Activated CD8-positive, alpha-beta memory T cell treated with anti-CD3 and anti-CD28 coated beads, Interleukin-2, amount 50 U/mL, for 24 hours (primary cell): ENCODE measurements at regions not wholly inside any gene's neighbourhood (a gene's known extent, or its start where the extent isn't known, plus 50 kb on each side); places are given as distances from the start of the nearest gene placed in this dataset.
"Not testable (repeated sequence)": the region's sequence is repeated elsewhere in the genome, so short reads cannot be mapped to it uniquely, and the experiment has no call there.

ENCODE experiments used
- DNase-seq: peaks from one replicate; pipeline ENCODE4 v3.0.0-alpha.2; 2020; ENCODE audit errors: extremely low read depth

GRCh38 chr2:8139668-8140200 lies 542.1 kb upstream of the ID2 start:
- no peak for DNase-seq

GRCh38 chr2:8141079-8141707 lies 540.7 kb upstream of the ID2 start:
- DNase-seq: no peak

GRCh38 chr2:8141780-8142179 lies 540.1 kb upstream of the ID2 start:
- DNase-seq: no peak

GRCh38 chr2:8142461-8142860 lies 539.4 kb upstream of the ID2 start:
- DNase-seq: no peak

- no peak for DNase-seq
These were observed 537.7 kb upstream of the ID2 start for GRCh38 chr2:8144131-8144631.

- DNase-seq: no peak
These were observed 537.1 kb upstream of the ID2 start for GRCh38 chr2:8144785-8145184.

- not testable (repeated sequence) for DNase-seq
These were observed 536.5 kb upstream of the ID2 start for GRCh38 chr2:8145375-8145774.

- no peak for DNase-seq
These were observed 535.5 kb upstream of the ID2 start for GRCh38 chr2:8146132-8147005.

- no peak for DNase-seq
These were observed 533.4 kb upstream of the ID2 start for GRCh38 chr2:8148260-8149006.

- DNase-seq: no peak
These were observed 532.9 kb upstream of the ID2 start for GRCh38 chr2:8149007-8149405.

- no peak for DNase-seq
These were observed 531.8 kb upstream of the ID2 start for GRCh38 chr2:8149985-8150539.

GRCh38 chr2:8151888-8152287 lies 530.0 kb upstream of the ID2 start:
- no peak for DNase-seq

GRCh38 chr2:8152392-8153257 lies 529.2 kb upstream of the ID2 start:
- no peak for DNase-seq

GRCh38 chr2:8153258-8153718 lies 528.6 kb upstream of the ID2 start:
- no peak for DNase-seq

- no peak for DNase-seq
These were observed 527.6 kb upstream of the ID2 start for GRCh38 chr2:8154270-8154669.

- DNase-seq: no peak
These were observed 526.9 kb upstream of the ID2 start for GRCh38 chr2:8154936-8155335.

- no peak for DNase-seq
These were observed 524.0 kb upstream of the ID2 start for GRCh38 chr2:8157621-8158430.

GRCh38 chr2:8158711-8159110 lies 523.1 kb upstream of the ID2 start:
- no peak for DNase-seq

GRCh38 chr2:8159211-8159965 lies 522.5 kb upstream of the ID2 start:
- no peak for DNase-seq
